Tibial nerve (tissue), 4 donors: ENCODE measurements at regions not wholly inside any gene's neighbourhood (a gene's known extent, or its start where the extent isn't known, plus 50 kb on each side); places are given as distances from the start of the nearest gene placed in this dataset.

Source experiments
- DNase-seq, 2 donors: peaks; one replicate each; pipeline ENCODE4 v3.0.0-alpha.2; 2019; ENCODE audit warnings: low spot score in 2 of 2
- H3K27ac ChIP-seq, 4 donors: fragments of 200-600 bp; sonication (generic) in 3 of 4; one replicate each; pipeline ENCODE4 v1.5.1; 2017 to 2019; ENCODE audit warnings: mild to moderate bottlenecking in 1 of 4
- H3K27me3 ChIP-seq, 2 donors: fragments of 200-600 bp; sonication (generic) in 1 of 2; one replicate each; pipeline versions ENCODE4 v1.5.1 to v1.6.0; 2017 to 2019
- H3K36me3 ChIP-seq, 3 donors: fragments of 200-600 bp; sonication (generic); one replicate each; pipeline ENCODE4 v1.5.1; 2018 to 2019
- H3K4me1 ChIP-seq, 4 donors: fragments of 200-600 bp; sonication (generic) in 3 of 4; one replicate each; pipeline ENCODE4 v1.5.1; 2017 to 2019
- H3K4me3 ChIP-seq, 4 donors: fragments of 200-600 bp; sonication (generic) in 3 of 4; one replicate each; pipeline ENCODE4 v1.5.1; 2017 to 2019; ENCODE audit warnings: mild to moderate bottlenecking in 1 of 4, moderate library complexity in 1 of 4
- H3K9me3 ChIP-seq, 4 donors: fragments of 200-600 bp; sonication (generic) in 3 of 4; one replicate each; pipeline ENCODE4 v1.5.1; 2017 to 2019
- CTCF ChIP-seq, 5 experiments: fragments of 200-600 bp in 3 of 5; fragments of 450-650 bp in 2 of 5; sonication (generic) in 3 of 5; IDR thresholded peaks; one replicate each; pipeline ENCODE4 v1.5.1; 2016 to 2019; ENCODE audit warnings: antibody characterized with exemption in 5 of 5, mild to moderate bottlenecking in 3 of 5, moderate library complexity in 2 of 5
- EP300 ChIP-seq, 2 donors: sonication (generic); formaldehyde crosslinking; IDR thresholded peaks; one replicate each; pipeline ENCODE4 v1.6.1; 2017; ENCODE audit warnings: antibody characterized with exemption in 2 of 2, mild to moderate bottlenecking in 1 of 2
- POLR2A ChIP-seq, 2 donors: fragments of 450-650 bp; IDR thresholded peaks; one replicate each; pipeline ENCODE4 v1.6.1; 2017; ENCODE audit warnings: antibody characterized with exemption in 2 of 2, mild to moderate bottlenecking in 2 of 2, moderate library complexity in 2 of 2
- WGBS, 2 donors: methylation state at CpG; one replicate each; pipeline ENCODE4 v1.1.5; 2018; 5-methylcytosine and 5-hydroxymethylcytosine counted together

GRCh38 chr4:19508442-19508841 is 743.3 kb upstream of the SLIT2 start:
- DNase-seq: no peak
- H3K36me3 ChIP-seq: no peaks in the 10 kb centered on the region
- TF ChIP-seq CTCF (IDR thresholded peaks at IDR 0.05) (no peak), EP300 (IDR thresholded peaks at IDR 0.05) (no peak), POLR2A (IDR thresholded peaks at IDR 0.05) (no peak)
- no peak overlapping the region for H3K4me3 ChIP-seq
- WGBS, 2 donors: 85 to 91% methylated on average over 4 of the region's 4 CpGs
- H3K27ac ChIP-seq: no peak overlapping the region
- H3K27me3 ChIP-seq: no peaks in the 10 kb centered on the region
- H3K9me3 ChIP-seq: no peaks in the 10 kb centered on the region
- H3K4me1 ChIP-seq: no peaks in the 10 kb centered on the region

GRCh38 chr4:19497705-19498104 is 754.0 kb upstream of the SLIT2 start:
- Histone ChIP-seq H3K4me3 (no peak overlapping the region), H3K9me3 (no peaks in the 10 kb centered on the region), H3K36me3 (no peaks in the 10 kb centered on the region), H3K27me3 (no peaks in the 10 kb centered on the region), H3K4me1 (no peaks in the 10 kb centered on the region), H3K27ac (no peak overlapping the region)
- DNase-seq: no peak
- TF ChIP-seq EP300 (IDR thresholded peaks at IDR 0.05): no peak
- TF ChIP-seq CTCF (IDR thresholded peaks at IDR 0.05): no peak
- no peak for TF ChIP-seq POLR2A (IDR thresholded peaks at IDR 0.05)

- Histone ChIP-seq H3K4me3 (no peak overlapping the region), H3K4me1 (no peaks in the 10 kb centered on the region), H3K36me3 (no peaks in the 10 kb centered on the region), H3K27me3 (no peaks in the 10 kb centered on the region), H3K27ac (no peak overlapping the region), H3K9me3 (no peaks in the 10 kb centered on the region)
- TF ChIP-seq EP300 (IDR thresholded peaks at IDR 0.05) (no peak), CTCF (IDR thresholded peaks at IDR 0.05) (no peak), POLR2A (IDR thresholded peaks at IDR 0.05) (no peak)
- DNase-seq: no peak
- 51 to 77% methylated on average over 2 of the region's 2 CpGs for WGBS, 2 donors
Measured at GRCh38 chr4:19496756-19497155, 754.9 kb upstream of the SLIT2 start.

- H3K4me1 ChIP-seq: no peaks in the 10 kb centered on the region
- no peak for DNase-seq
- TF ChIP-seq EP300 (IDR thresholded peaks at IDR 0.05) (no peak), POLR2A (IDR thresholded peaks at IDR 0.05) (no peak), CTCF (IDR thresholded peaks at IDR 0.05) (no peak)
Measured at GRCh38 chr4:19494961-19495360, 756.7 kb upstream of the SLIT2 start.

GRCh38 chr4:19492606-19493005 is 759.1 kb upstream of the SLIT2 start:
- Histone ChIP-seq H3K36me3 (no peaks in the 10 kb centered on the region), H3K27me3 (no peaks in the 10 kb centered on the region), H3K4me3 (no peak overlapping the region), H3K4me1 (no peaks in the 10 kb centered on the region), H3K27ac (no peak overlapping the region), H3K9me3 (no peaks in the 10 kb centered on the region)
- WGBS, 2 donors: 94 to 95% methylated on average over 2 of the region's 2 CpGs
- TF ChIP-seq CTCF (IDR thresholded peaks at IDR 0.05) (no peak), EP300 (IDR thresholded peaks at IDR 0.05) (no peak), POLR2A (IDR thresholded peaks at IDR 0.05) (no peak)
- no peak for DNase-seq

More at GRCh38 chr4:19494961-19495360, 756.7 kb upstream of the SLIT2 start:
- no peaks in the 10 kb centered on the region for H3K9me3 ChIP-seq
- no peaks in the 10 kb centered on the region for H3K27me3 ChIP-seq
- no peaks in the 10 kb centered on the region for H3K36me3 ChIP-seq
- no peak overlapping the region for H3K27ac ChIP-seq
- no peak overlapping the region for H3K4me3 ChIP-seq
